HEK293 (cell line): ENCODE measurements at regions not wholly inside any gene's neighbourhood (a gene's known extent, or its start where the extent isn't known, plus 50 kb on each side); places are given as distances from the start of the nearest gene placed in this dataset.

Experiments used
- CTCF ChIA-PET: fragments of 350-600 bp; formaldehyde crosslinking; extraction: SDS; loops from one replicate; lab custom pipeline; 2021; ENCODE audit warnings: antibody characterized with exemption; lab: Yijun Ruan, JAX
- POLR2A ChIA-PET: fragments of 300-600 bp; formaldehyde crosslinking; extraction: SDS; loops from one replicate; lab custom pipeline; 2020; ENCODE audit warnings: antibody characterized with exemption, inconsistent platforms; lab: Yijun Ruan, JAX
- H3K27ac ChIP-seq: fragments of 200-500 bp; sonication (Bioruptor generic); 2 replicates; pipeline ENCODE4 v1.5.1; 2014; ENCODE audit warnings: low read depth, low read length, control low read depth, inconsistent platforms; ENCODE audit errors: extremely low read depth
- H3K36me3 ChIP-seq, 2 experiments: fragments of 200-500 bp in 1 of 2; sonication (Bioruptor generic) in 1 of 2; 1 replicate in 1 of 2; 2 replicates in 1 of 2; pipeline ENCODE4 v1.5.1; 2014 to 2017; ENCODE audit warnings: inconsistent platforms in 2 of 2, low read length in 2 of 2; ENCODE audit not compliant: control insufficient read depth in 2 of 2, insufficient read depth in 1 of 2
- H3K4me1 ChIP-seq: fragments of 200-500 bp; sonication (Bioruptor generic); 2 replicates; pipeline ENCODE4 v1.5.1; 2014; ENCODE audit warnings: mild to moderate bottlenecking, low read length, inconsistent platforms; ENCODE audit not compliant: control insufficient read depth, insufficient read depth
- H3K4me3 ChIP-seq: 2 replicates; pipeline ENCODE4 v1.5.1; 2011; ENCODE audit warnings: low read depth, mild to moderate bottlenecking, control low read depth, low read length, moderate library complexity
- H3K9me3 ChIP-seq: fragments of 200-500 bp; sonication (Bioruptor generic); 2 replicates; pipeline ENCODE4 v1.5.1; 2014; ENCODE audit warnings: low read depth, low read length, inconsistent platforms; ENCODE audit not compliant: control insufficient read depth, insufficient read depth
- SP3 ChIP-seq: fragments of 450-650 bp; formaldehyde crosslinking; IDR thresholded peaks from 2 replicates; pipeline ENCODE4 v1.5.1; 2016; ENCODE audit warnings: missing biosample characterization, missing genetic modification characterization
- ZBTB7A ChIP-seq: fragments of 450-650 bp; formaldehyde crosslinking; IDR thresholded peaks from 2 replicates; pipeline ENCODE4 v1.5.1; 2016; ENCODE audit warnings: low read depth, missing biosample characterization, missing genetic modification characterization
- ZNF2 ChIP-seq: fragments of 450-650 bp; formaldehyde crosslinking; IDR thresholded peaks from 2 replicates; pipeline ENCODE4 v1.5.1; 2016; ENCODE audit warnings: missing biosample characterization, missing genetic modification characterization
- ZNF211 ChIP-seq: fragments of 450-650 bp; formaldehyde crosslinking; IDR thresholded peaks from 2 replicates; pipeline ENCODE4 v1.5.1; 2016; ENCODE audit warnings: low read depth, missing biosample characterization, missing genetic modification characterization
- ZNF221 ChIP-seq: fragments of 450-650 bp; formaldehyde crosslinking; IDR thresholded peaks from 2 replicates; pipeline ENCODE4 v1.5.1; 2017; ENCODE audit warnings: missing biosample characterization, missing genetic modification characterization, borderline replicate concordance
- ZNF354C ChIP-seq: fragments of 450-650 bp; formaldehyde crosslinking; IDR thresholded peaks from 2 replicates; pipeline ENCODE4 v1.5.1; 2016; ENCODE audit warnings: missing biosample characterization, missing genetic modification characterization, low read depth, borderline replicate concordance
- ZNF530 ChIP-seq: fragments of 450-650 bp; formaldehyde crosslinking; IDR thresholded peaks from 2 replicates; pipeline ENCODE4 v1.5.1; 2016; ENCODE audit warnings: low read depth, missing biosample characterization, missing genetic modification characterization
- ZNF610 ChIP-seq: fragments of 450-650 bp; formaldehyde crosslinking; IDR thresholded peaks from 2 replicates; pipeline ENCODE4 v1.5.1; 2016; ENCODE audit warnings: missing biosample characterization, missing genetic modification characterization, borderline replicate concordance
- ZNF707 ChIP-seq: fragments of 450-650 bp; formaldehyde crosslinking; IDR thresholded peaks from 2 replicates; pipeline ENCODE4 v1.5.1; 2016; ENCODE audit warnings: missing biosample characterization, missing genetic modification characterization
- ZNF785 ChIP-seq: fragments of 450-650 bp; formaldehyde crosslinking; IDR thresholded peaks from 2 replicates; pipeline ENCODE4 v1.5.1; 2016; ENCODE audit warnings: missing biosample characterization, missing genetic modification characterization
- ZSCAN30 ChIP-seq: fragments of 450-650 bp; IDR thresholded peaks from 2 replicates; pipeline ENCODE4 v1.5.1; 2018; ENCODE audit warnings: missing biosample characterization, mild to moderate bottlenecking, missing genetic modification characterization, moderate library complexity
- TF ChIP-seq, protein P1 (sequence below): fragments of 450-650 bp; formaldehyde crosslinking; IDR thresholded peaks from 2 replicates; pipeline ENCODE4 v1.5.1; 2017; ENCODE audit warnings: missing biosample characterization, missing genetic modification characterization
- TF ChIP-seq, protein P2 (sequence below): fragments of 450-650 bp; formaldehyde crosslinking; IDR thresholded peaks from 2 replicates; pipeline ENCODE4 v1.5.1; 2016; ENCODE audit warnings: missing biosample characterization, missing genetic modification characterization, low read depth
- TF ChIP-seq, protein P3 (sequence below): fragments of 450-650 bp; formaldehyde crosslinking; IDR thresholded peaks from 2 replicates; pipeline ENCODE4 v1.5.1; 2016; ENCODE audit warnings: missing biosample characterization, missing genetic modification characterization, low read depth
- TF ChIP-seq, protein P4 (sequence below): fragments of 450-650 bp; formaldehyde crosslinking; IDR thresholded peaks from 2 replicates; pipeline ENCODE4 v1.5.1; 2016; ENCODE audit warnings: missing biosample characterization, missing genetic modification characterization
- TF ChIP-seq, protein P5 (sequence below): fragments of 450-650 bp; formaldehyde crosslinking; IDR thresholded peaks from 2 replicates; pipeline ENCODE4 v1.5.1; 2016; ENCODE audit warnings: missing biosample characterization, missing genetic modification characterization
- TF ChIP-seq, protein P6 (sequence below): sonication (generic); formaldehyde crosslinking; IDR thresholded peaks from 2 replicates; pipeline ENCODE4 v1.8.1; 2022; ENCODE audit warnings: mild to moderate bottlenecking, moderate library complexity, missing genetic modification reagents
- TF ChIP-seq, protein P7 (sequence below): fragments of 450-650 bp; formaldehyde crosslinking; IDR thresholded peaks from 2 replicates; pipeline ENCODE4 v1.5.1; 2017; ENCODE audit warnings: missing biosample characterization, mild to moderate bottlenecking, missing genetic modification characterization, moderate library complexity

DNA sequence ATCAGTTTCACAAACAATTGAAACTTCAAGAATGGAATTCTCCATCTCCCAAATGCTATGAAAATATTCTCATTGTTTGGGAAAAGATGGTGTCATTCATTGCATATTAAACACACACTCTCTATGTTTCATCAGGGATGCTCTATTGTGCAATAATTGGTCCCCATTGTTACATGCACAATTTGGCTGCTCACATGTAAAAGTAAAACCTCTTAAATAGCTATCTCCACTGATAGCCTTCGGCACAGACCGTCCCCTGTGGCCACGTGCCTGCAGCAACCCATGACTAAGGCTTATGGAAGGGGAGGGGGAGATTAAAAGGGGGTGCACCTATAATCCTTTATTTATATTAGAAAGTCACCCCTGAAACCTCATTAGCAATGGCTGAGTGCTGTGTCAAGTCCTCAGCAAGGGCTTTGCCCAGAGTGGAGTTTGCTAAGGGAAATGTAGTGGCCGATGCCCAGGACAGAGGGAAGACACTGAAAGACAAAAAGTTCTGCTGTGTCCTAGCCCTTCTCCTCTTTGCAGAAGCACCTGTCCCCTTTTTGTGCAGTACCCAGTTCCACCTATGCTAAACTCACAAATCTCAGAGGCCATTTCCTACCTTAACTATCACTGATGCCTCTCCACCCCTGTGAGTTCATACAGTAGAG lies 309.6 kb upstream of the ESRRG start:
- Histone ChIP-seq H3K4me1 (no peaks in the 10 kb centered on the region), H3K4me3 (no peak overlapping the region), H3K9me3 (no peaks in the 10 kb centered on the region), H3K27ac (no peak overlapping the region), H3K36me3 (no peaks in the 10 kb centered on the region)
- POLR2A ChIA-PET: no interaction called here
- no peak for TF ChIP-seq ZNF610 (tag by site-specific recombination)
- TF ChIP-seq, protein P1, sequence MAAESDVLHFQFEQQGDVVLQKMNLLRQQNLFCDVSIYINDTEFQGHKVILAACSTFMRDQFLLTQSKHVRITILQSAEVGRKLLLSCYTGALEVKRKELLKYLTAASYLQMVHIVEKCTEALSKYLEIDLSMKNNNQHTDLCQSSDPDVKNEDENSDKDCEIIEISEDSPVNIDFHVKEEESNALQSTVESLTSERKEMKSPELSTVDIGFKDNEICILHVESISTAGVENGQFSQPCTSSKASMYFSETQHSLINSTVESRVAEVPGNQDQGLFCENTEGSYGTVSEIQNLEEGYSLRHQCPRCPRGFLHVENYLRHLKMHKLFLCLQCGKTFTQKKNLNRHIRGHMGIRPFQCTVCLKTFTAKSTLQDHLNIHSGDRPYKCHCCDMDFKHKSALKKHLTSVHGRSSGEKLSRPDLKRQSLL (tag by site-specific recombination): no peak
- TF ChIP-seq, protein P2, sequence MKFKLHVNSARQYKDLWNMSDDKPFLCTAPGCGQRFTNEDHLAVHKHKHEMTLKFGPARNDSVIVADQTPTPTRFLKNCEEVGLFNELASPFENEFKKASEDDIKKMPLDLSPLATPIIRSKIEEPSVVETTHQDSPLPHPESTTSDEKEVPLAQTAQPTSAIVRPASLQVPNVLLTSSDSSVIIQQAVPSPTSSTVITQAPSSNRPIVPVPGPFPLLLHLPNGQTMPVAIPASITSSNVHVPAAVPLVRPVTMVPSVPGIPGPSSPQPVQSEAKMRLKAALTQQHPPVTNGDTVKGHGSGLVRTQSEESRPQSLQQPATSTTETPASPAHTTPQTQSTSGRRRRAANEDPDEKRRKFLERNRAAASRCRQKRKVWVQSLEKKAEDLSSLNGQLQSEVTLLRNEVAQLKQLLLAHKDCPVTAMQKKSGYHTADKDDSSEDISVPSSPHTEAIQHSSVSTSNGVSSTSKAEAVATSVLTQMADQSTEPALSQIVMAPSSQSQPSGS (tag by site-specific recombination): no peak
- TF ChIP-seq, protein P3, sequence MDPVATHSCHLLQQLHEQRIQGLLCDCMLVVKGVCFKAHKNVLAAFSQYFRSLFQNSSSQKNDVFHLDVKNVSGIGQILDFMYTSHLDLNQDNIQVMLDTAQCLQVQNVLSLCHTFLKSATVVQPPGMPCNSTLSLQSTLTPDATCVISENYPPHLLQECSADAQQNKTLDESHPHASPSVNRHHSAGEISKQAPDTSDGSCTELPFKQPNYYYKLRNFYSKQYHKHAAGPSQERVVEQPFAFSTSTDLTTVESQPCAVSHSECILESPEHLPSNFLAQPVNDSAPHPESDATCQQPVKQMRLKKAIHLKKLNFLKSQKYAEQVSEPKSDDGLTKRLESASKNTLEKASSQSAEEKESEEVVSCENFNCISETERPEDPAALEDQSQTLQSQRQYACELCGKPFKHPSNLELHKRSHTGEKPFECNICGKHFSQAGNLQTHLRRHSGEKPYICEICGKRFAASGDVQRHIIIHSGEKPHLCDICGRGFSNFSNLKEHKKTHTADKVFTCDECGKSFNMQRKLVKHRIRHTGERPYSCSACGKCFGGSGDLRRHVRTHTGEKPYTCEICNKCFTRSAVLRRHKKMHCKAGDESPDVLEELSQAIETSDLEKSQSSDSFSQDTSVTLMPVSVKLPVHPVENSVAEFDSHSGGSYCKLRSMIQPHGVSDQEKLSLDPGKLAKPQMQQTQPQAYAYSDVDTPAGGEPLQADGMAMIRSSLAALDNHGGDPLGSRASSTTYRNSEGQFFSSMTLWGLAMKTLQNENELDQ (tag by site-specific recombination): no peak
- TF ChIP-seq ZNF2 (tag by site-specific recombination): no peak
- TF ChIP-seq ZNF354C: no peak
- TF ChIP-seq ZNF530 (tag by site-specific recombination): no peak
- no peak for TF ChIP-seq ZNF707
- no peak for TF ChIP-seq ZNF785 (tag by site-specific recombination)
- no peak for TF ChIP-seq ZNF211
- TF ChIP-seq ZSCAN30 (tag by site-specific recombination): no peak
- TF ChIP-seq, protein P4, sequence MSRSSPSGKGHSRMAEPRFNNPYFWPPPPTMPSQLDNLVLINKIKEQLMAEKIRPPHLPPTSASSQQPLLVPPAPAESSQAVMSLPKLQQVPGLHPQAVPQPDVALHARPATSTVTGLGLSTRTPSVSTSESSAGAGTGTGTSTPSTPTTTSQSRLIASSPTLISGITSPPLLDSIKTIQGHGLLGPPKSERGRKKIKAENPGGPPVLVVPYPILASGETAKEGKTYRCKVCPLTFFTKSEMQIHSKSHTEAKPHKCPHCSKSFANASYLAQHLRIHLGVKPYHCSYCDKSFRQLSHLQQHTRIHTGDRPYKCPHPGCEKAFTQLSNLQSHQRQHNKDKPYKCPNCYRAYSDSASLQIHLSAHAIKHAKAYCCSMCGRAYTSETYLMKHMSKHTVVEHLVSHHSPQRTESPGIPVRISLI (tag by site-specific recombination): no peak
- TF ChIP-seq ZBTB7A (tag by site-specific recombination): no peak
- TF ChIP-seq, protein P5, sequence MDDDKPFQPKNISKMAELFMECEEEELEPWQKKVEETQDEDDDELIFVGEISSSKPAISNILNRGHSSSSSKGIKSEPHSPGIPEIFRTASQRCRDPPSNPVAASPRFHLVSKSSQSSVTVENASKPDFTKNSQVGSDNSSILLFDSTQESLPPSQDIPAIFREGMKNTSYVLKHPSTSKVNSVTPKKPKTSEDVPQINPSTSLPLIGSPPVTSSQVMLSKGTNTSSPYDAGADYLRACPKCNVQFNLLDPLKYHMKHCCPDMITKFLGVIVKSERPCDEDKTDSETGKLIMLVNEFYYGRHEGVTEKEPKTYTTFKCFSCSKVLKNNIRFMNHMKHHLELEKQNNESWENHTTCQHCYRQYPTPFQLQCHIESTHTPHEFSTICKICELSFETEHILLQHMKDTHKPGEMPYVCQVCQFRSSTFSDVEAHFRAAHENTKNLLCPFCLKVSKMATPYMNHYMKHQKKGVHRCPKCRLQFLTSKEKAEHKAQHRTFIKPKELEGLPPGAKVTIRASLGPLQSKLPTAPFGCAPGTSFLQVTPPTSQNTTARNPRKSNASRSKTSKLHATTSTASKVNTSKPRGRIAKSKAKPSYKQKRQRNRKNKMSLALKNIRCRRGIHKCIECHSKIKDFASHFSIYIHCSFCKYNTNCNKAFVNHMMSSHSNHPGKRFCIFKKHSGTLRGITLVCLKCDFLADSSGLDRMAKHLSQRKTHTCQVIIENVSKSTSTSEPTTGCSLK (tag by site-specific recombination): no peak
- TF ChIP-seq, protein P6, sequence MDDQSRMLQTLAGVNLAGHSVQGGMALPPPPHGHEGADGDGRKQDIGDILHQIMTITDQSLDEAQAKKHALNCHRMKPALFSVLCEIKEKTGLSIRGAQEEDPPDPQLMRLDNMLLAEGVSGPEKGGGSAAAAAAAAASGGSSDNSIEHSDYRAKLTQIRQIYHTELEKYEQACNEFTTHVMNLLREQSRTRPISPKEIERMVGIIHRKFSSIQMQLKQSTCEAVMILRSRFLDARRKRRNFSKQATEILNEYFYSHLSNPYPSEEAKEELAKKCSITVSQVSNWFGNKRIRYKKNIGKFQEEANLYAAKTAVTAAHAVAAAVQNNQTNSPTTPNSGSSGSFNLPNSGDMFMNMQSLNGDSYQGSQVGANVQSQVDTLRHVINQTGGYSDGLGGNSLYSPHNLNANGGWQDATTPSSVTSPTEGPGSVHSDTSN (CRISPR knock-in tag): no peak
- no peak for TF ChIP-seq ZNF221 (tag by site-specific recombination)
- TF ChIP-seq SP3 (tag by site-specific recombination): no peak
- TF ChIP-seq, protein P7, sequence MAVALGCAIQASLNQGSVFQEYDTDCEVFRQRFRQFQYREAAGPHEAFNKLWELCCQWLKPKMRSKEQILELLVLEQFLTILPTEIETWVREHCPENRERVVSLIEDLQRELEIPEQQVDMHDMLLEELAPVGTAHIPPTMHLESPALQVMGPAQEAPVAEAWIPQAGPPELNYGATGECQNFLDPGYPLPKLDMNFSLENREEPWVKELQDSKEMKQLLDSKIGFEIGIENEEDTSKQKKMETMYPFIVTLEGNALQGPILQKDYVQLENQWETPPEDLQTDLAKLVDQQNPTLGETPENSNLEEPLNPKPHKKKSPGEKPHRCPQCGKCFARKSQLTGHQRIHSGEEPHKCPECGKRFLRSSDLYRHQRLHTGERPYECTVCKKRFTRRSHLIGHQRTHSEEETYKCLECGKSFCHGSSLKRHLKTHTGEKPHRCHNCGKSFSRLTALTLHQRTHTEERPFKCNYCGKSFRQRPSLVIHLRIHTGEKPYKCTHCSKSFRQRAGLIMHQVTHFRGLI (tag by site-specific recombination): no peak
- CTCF ChIA-PET: no interaction called here
